ENCODE measurements at regions not wholly inside any gene's neighbourhood (a gene's known extent, or its start where the extent isn't known, plus 50 kb on each side); places are given as distances from the start of the nearest gene placed in this dataset.

DNA sequence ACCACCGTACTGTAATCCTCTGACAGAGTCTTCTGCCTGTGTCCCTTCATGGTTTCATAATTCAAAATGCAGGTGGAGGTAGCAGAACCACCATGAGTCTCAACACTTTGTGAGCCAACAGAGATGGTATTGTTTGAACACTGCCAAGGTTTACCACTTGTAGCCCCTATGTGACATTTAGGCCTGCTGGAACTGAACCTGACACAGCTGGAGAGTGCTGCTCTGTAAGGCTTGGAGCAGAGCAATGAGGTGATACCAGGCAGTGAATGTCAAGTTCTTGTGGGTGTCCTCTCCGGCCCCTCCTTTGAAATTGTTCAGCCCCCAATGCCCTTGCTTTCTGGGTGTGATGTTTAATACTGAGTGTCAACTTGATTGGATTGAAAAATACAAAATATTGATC is 1042.9 kb downstream of the ARAP2 start:
- TF ChIP-seq EZH2 (IDR thresholded peaks at IDR 0.05; ENCODE audit: insufficient read depth, poor library complexity, severe bottlenecking) = no peak
- no peak for TF ChIP-seq EZH2phosphoT487 (IDR thresholded peaks at IDR 0.05; ENCODE audit: insufficient read depth, low read depth)
